ENCODE measurements at regions not wholly inside any gene's neighbourhood (a gene's known extent, or its start where the extent isn't known, plus 50 kb on each side); places are given as distances from the start of the nearest gene placed in this dataset.

DNA sequence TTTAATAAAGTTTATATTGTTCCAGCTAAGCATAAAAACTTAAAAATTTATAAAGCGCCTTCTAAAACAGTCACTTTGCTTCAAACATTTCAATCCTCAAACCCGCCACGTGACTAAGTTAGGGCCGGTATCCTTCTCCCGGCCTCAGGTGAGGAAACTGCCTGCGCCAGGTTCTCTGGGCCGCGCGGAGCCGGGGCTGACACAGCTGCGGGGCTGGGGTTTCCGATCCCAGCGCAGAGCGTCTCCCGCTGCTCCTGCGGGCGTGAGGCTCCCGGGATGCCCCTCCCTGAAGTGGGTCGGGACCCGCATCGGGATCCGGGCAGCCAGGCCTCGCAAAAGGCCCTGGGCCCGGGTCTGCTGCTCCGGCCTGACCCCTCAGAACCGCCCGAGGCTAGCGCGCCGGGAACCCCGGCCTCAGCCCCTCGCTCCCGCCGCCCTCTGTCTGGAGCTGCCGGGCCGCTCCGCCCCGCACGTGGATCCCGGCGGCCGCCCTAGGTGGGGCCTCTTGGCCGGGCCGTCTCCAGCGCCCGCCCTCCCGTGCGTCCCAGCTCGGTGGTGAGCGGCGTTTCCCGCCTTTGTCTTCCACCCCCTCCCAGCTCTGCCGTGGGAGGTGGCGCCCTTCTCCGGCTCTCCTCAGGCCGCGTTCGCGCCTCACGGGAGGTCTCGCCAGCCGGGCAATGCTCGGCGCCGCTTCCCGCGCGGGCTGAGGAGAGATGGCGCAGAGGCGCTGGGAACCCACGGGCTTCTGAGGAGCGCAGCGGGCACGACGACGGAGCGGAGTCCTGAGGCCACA lies 267.9 kb downstream of the DLL1 start:
- TF ChIP-seq POLR2AphosphoS5 (IDR thresholded peaks at IDR 0.05) (peak in 1 of 4 donors; percentile 10), CTCF (IDR thresholded peaks at IDR 0.05) (no peak)
